OCI-LY3 (cell line): ENCODE measurements at regions not wholly inside any gene's neighbourhood (a gene's known extent, or its start where the extent isn't known, plus 50 kb on each side); places are given as distances from the start of the nearest gene placed in this dataset.

Source experiments
- H2AFZ ChIP-seq: fragments of 200-600, 300-600 bp; shearing (Covaris generic); 2 replicates; pipeline ENCODE4 v1.6.0; 2014; ENCODE audit warnings: antibody characterized with exemption, low read depth, low read length
- H3K27ac ChIP-seq: fragments of 200-600, 300-600 bp; sonication (generic); 2 replicates; pipeline ENCODE4 v1.5.1; 2014; ENCODE audit warnings: mild to moderate bottlenecking, low read length, moderate library complexity, mixed read lengths
- H3K27me3 ChIP-seq: fragments of 200-600, 300-600 bp; sonication (generic); 2 replicates; pipeline ENCODE4 v1.6.1; 2014; ENCODE audit warnings: low read depth, low read length, mixed read lengths
- H3K36me3 ChIP-seq: fragments of 200-600, 300-600 bp; sonication (generic); replicated peaks from 2 replicates; pipeline ENCODE3; 2014; ENCODE audit warnings: low read depth, low read length, mixed read lengths
- H3K4me1 ChIP-seq: fragments of 300-600, 200-600 bp; sonication (generic); 2 replicates; pipeline ENCODE4 v1.6.1; 2014; ENCODE audit warnings: low read length, mixed read lengths
- H3K4me2 ChIP-seq: fragments of 200-600, 300-600 bp; sonication (generic); 2 replicates; pipeline ENCODE4 v1.6.1; 2014; ENCODE audit warnings: low read length, mixed read lengths
- H3K4me3 ChIP-seq: fragments of 300-600, 200-600 bp; sonication (generic); 2 replicates; pipeline ENCODE4 v1.5.1; 2014; ENCODE audit warnings: antibody characterized with exemption, mild to moderate bottlenecking, low read length, moderate library complexity
- H3K79me2 ChIP-seq: fragments of 300-600, 200-600 bp; shearing (Covaris generic); 2 replicates; pipeline ENCODE4 v1.6.1; 2014; ENCODE audit warnings: mild to moderate bottlenecking, low read length, mixed read lengths
- H3K9ac ChIP-seq: fragments of 300-600, 200-600 bp; shearing (Covaris generic); 2 replicates; pipeline ENCODE4 v1.6.0; 2014; ENCODE audit warnings: mild to moderate bottlenecking, low read length, moderate library complexity
- H3K9me3 ChIP-seq: fragments of 200-600, 300-600 bp; shearing (Covaris generic); 2 replicates; pipeline ENCODE4 v1.6.1; 2014; ENCODE audit warnings: low read length, mixed read lengths; ENCODE audit not compliant: insufficient read depth
- H4K20me1 ChIP-seq: fragments of 200-600, 300-600 bp; sonication (generic); 2 replicates; pipeline ENCODE4 v1.6.1; 2016; ENCODE audit warnings: low read length, mixed read lengths; ENCODE audit not compliant: insufficient read depth
- EZH2phosphoT487 ChIP-seq: fragments of 200-600 bp; shearing (Covaris generic); IDR thresholded peaks from 2 replicates; pipeline ENCODE4 v1.6.1; 2018; ENCODE audit warnings: antibody characterized with exemption, mixed run types, low read depth
- TF ChIP-seq, protein P1 (sequence below): fragments of 200-600, 300-600 bp; sonication (generic); IDR thresholded peaks from 2 replicates; pipeline ENCODE4 v1.5.1; 2014; ENCODE audit warnings: antibody characterized with exemption, low read length, low read depth

DNA sequence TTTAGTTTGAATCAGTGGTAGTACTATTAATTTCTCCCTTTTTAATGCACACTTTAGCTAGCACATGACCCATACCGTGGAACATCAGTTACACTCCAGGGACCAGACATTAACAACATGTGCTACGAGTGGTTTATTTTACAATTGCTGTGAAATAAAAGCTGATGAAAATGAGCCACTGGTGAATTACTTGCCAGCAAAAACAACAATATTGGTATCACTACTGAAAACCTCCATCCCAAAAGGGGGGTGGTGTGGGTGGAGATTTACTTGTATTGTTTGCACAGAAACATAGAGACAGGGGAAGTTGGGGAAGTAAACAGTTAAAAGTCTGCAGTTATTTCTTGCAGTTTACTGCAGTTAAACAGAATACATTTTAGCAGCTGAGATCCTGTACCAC lies 369.6 kb upstream of the GRAMD2B start:
- Histone ChIP-seq H2AFZ (no peak overlapping the region), H3K9me3 (no peaks in the 10 kb centered on the region), H3K27ac (no peak overlapping the region), H3K36me3 (no peaks in the 10 kb centered on the region), H3K27me3 (no peaks in the 10 kb centered on the region), H3K4me2 (no peak overlapping the region), H3K79me2 (no peaks in the 10 kb centered on the region), H3K9ac (no peak overlapping the region), H3K4me3 (no peak overlapping the region), H3K4me1 (no peaks in the 10 kb centered on the region), H4K20me1 (no peaks in the 10 kb centered on the region)
- no peak for TF ChIP-seq EZH2phosphoT487
- TF ChIP-seq, protein P1, sequence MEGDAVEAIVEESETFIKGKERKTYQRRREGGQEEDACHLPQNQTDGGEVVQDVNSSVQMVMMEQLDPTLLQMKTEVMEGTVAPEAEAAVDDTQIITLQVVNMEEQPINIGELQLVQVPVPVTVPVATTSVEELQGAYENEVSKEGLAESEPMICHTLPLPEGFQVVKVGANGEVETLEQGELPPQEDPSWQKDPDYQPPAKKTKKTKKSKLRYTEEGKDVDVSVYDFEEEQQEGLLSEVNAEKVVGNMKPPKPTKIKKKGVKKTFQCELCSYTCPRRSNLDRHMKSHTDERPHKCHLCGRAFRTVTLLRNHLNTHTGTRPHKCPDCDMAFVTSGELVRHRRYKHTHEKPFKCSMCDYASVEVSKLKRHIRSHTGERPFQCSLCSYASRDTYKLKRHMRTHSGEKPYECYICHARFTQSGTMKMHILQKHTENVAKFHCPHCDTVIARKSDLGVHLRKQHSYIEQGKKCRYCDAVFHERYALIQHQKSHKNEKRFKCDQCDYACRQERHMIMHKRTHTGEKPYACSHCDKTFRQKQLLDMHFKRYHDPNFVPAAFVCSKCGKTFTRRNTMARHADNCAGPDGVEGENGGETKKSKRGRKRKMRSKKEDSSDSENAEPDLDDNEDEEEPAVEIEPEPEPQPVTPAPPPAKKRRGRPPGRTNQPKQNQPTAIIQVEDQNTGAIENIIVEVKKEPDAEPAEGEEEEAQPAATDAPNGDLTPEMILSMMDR: no peak

DNA sequence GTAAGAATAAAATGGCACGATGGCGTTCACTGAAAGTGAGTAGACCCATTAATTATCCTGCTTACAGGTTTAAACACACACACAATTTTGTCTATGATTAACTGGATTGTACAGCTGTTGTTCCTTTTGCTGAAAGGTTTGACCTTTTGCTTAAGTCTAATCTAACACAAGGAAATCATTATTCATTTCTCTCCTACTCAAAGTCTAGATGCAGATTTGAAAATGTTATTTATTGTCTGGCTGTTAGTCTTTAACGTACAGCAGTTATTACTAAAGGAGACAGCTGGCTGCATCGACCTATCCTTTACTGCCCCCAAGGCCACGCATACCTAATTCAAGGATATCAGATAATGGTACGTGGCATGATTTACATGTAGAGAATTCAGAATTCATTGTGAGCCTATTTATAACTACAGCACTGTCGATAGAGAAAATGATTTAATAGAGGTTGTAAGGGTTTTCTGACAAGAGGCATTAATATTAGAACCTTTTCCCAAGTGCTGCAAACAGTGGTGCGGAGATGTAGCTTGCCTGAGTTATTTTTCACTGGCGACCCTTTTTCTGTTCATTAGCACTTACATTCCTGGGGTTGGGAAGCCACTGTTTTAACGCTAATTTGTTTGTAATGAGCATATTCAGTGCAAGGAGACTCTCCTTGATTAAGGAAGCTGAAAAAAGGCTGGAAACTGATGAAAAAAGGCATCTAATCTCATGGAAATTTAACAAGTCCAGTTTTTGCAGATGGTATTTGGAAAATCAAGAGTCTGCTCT lies 368.4 kb upstream of the GRAMD2B start:
- Histone ChIP-seq H4K20me1 (no peaks in the 10 kb centered on the region), H3K36me3 (no peaks in the 10 kb centered on the region), H3K27me3 (no peaks in the 10 kb centered on the region), H3K9me3 (no peaks in the 10 kb centered on the region), H3K4me3 (no peak overlapping the region), H3K27ac (no peak overlapping the region), H3K9ac (no peak overlapping the region), H2AFZ (no peak overlapping the region), H3K79me2 (no peaks in the 10 kb centered on the region), H3K4me1 (no peaks in the 10 kb centered on the region), H3K4me2 (no peak overlapping the region)
- no peak for TF ChIP-seq EZH2phosphoT487
- TF ChIP-seq, protein P1: no peak

DNA sequence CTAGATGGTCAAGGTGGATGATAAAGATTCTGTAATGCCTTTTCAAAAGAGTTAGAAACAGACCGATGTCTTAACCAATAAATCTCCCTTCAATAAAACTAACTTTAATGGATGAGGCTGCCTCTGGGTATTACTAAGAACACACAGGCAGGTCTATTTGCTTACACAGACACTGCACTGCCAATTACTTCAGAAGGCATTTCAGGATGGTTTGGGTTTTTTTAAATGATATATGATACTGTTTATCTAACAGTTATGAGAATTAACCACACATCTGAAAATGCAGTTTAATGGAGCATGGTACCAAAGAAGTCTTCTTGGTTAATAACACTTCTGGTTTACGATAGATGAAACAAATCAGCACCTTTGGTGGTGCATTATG lies 367.9 kb upstream of the GRAMD2B start:
- Histone ChIP-seq H3K27me3 (no peaks in the 10 kb centered on the region), H3K9me3 (no peaks in the 10 kb centered on the region), H2AFZ (no peak overlapping the region), H3K4me3 (no peak overlapping the region), H3K4me1 (no peaks in the 10 kb centered on the region), H3K79me2 (no peaks in the 10 kb centered on the region), H3K9ac (no peak overlapping the region), H3K4me2 (no peak overlapping the region), H3K27ac (no peak overlapping the region), H4K20me1 (no peaks in the 10 kb centered on the region), H3K36me3 (no peaks in the 10 kb centered on the region)
- no peak for TF ChIP-seq EZH2phosphoT487
- TF ChIP-seq, protein P1: no peak

DNA sequence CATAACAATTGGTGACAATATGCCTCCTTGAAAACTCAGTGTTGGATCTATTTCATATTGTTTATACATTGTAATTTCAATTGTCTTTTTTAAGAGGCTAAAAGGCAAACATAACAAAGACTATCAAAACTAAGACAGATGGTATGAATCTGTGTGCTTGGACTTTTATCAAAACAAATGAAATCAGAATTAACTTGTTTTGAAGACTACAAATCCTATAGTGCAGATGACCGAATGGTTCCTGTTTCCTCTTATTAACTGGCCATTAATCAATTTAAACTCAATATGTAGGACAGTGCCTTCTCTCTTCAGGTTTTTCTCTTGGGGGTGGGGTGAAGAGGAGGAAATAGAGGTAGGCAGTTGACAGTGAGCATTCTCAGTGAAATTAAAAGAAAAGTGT lies 366.9 kb upstream of the GRAMD2B start:
- no peak overlapping the region for H3K9ac ChIP-seq
- H4K20me1 ChIP-seq: no peaks in the 10 kb centered on the region
- H3K27me3 ChIP-seq: no peaks in the 10 kb centered on the region
- no peak overlapping the region for H3K4me2 ChIP-seq
- no peak overlapping the region for H3K27ac ChIP-seq
- no peaks in the 10 kb centered on the region for H3K36me3 ChIP-seq
- no peaks in the 10 kb centered on the region for H3K4me1 ChIP-seq
- no peaks in the 10 kb centered on the region for H3K79me2 ChIP-seq
- H3K4me3 ChIP-seq: no peak overlapping the region
- no peak for TF ChIP-seq EZH2phosphoT487
- TF ChIP-seq, protein P1: no peak
- H2AFZ ChIP-seq: no peak overlapping the region
- H3K9me3 ChIP-seq: no peaks in the 10 kb centered on the region
